ENCODE measurements at regions not wholly inside any gene's neighbourhood (a gene's known extent, or its start where the extent isn't known, plus 50 kb on each side); places are given as distances from the start of the nearest gene placed in this dataset.

- no peak for DNase-seq
These were observed 819.6 kb downstream of the TBC1D22A start for GRCh38 chr22:47582067-47582466.

DNA sequence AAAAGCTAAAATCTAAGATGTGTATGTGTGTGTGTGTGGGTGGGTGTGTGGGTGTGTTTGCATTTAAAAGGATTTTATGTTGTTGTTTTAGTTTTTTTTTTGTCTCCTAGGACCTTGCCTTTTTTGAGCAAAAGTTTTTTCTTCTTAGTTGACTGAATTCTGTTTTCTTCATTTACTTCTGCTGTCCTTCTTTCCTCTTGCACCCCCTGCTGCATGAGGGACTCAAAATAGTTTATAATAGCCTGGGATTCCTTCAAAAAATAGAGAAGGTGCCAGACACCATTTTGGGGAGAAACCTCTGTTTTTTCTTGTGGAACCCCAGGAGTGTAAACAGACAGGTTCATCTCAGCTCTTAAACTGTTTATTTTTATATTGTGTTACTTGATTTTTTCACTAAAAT is 817.7 kb downstream of the TBC1D22A start:
- no peak for DNase-seq

DNA sequence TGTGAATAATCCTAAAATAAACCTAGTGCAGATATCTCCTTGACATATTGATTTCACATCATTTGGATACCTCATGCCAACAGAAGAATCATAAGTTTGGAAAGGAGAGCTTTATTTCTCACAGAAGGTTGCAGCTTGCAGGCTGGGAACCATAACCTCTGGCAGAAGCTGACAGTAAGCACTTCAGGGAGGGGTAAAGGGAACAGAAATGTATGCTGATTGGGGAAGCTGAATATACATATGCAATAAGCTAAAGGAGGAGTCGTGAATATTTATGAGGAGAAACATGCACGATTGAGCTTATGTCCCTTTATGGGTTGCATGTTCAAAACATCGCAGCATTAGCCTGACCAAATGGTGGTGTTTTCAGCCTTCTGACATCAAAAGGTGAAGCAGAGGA is 814.5 kb downstream of the TBC1D22A start:
- DNase-seq, result no peak

- DNase-seq, result no peak
These were observed 812.8 kb downstream of the TBC1D22A start for GRCh38 chr22:47575291-47575690.

DNA sequence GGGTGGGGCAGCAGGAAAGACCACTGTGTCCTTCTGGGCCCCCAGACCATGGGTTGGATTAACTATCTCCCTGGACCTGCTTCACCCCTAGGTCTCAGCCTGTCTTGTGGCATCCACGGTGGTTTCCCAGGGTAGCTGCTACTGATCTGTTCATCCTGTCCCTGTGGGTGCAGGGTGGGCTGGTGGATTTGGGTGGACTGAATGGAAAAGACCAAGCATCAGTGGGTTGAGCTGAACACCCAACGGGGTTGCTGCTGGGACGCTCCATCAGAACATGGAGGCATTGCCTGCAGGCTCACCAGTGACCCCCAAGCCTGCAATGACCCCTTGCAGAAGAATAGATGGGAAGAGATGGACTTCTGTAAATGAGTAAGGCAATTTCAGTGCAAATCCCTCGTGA is 812.1 kb downstream of the TBC1D22A start:
- DNase-seq, result no peak

DNA sequence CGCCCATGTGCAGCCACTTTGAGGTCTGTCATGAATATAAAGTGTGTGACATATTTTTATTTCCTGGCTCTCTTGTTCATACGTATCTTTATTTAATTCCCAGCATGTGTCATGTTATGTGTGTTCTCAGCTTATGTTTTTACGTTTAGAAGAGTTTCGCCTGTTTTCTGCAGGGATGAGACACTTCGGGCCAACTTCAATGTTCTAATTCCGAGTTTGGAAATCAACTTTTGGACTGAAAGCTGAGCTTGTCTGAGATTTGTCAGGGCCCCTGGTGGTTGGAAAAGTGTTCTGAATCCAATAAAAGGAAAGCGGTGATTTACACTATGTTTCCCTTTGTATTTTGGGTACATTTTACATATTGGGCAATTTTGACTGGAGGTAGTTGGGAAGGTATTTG is 810.7 kb downstream of the TBC1D22A start:
- DNase-seq, result no peak

GRCh38 chr22:47572443-47572842 is 810.0 kb downstream of the TBC1D22A start:
- no peak for DNase-seq

GRCh38 chr22:47571616-47572015 is 809.2 kb downstream of the TBC1D22A start:
- DNase-seq, result no peak

- no peak for DNase-seq
These were observed 808.4 kb downstream of the TBC1D22A start for GRCh38 chr22:47570851-47571250.

- no peak for DNase-seq
These were observed 807.8 kb downstream of the TBC1D22A start for GRCh38 chr22:47570300-47570685.

DNA sequence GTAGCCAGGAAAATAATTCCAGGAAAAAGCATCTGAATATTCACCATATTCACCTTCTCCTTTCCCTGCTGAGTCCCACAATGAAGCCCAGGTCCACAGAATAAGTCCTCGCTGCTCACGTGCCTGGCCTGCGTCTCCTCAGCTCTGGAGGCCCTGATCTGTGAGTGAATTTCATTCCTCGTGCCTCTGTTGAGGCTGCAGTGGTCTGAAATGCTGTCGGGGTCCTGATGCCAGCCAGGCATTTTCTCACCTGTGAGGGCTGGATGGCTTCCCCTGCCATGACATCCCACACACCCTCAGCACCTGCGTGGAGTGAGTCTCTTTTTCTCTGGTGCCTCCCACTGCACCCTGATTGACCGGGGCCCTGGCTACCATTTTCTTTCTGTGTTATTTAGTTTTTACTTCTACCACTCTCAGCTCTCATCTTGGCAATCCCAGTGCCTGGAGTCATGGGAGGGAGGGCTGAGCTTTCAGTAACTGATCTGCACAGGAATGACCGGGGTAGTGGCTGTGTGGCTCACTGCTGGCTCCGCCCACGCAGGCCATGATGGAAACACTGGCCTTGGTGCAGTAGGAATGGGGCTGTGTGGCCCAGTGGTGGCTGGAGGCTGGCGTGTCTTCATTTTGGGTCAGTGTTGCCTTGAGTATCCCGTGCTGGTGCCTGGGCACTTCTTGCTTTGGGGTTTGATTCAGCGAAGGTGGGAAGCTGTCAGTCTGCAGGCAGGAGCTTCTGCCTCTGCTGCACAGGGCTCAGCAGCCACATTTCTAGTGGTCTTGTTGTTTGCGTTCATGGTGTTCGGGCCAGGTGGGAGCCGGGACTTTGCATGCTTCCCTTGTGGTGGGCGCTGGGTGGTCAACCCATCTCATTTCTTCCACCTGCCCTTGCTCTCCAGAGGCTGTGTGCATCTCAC is 807.2 kb downstream of the TBC1D22A start:
- DNase-seq, result no peak

DNA sequence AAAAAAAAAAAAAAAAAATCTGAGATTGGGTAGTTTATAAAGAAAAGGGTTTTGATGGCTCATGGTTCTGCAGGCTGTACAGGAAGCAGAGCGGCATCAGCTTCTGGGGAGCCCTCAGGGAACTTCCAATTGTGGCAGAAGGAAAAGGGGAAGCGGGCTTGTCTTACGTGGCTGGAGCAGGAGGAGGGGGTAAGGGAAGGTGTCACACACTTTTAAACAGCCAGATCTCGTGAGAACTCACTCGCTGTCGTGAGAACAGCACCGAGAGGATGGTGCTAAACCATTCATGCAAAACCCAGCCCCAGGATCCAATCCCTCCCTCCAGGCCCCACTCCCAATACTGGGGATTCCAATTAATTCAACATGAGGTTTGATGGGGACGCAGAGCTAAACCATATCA is 806.2 kb downstream of the TBC1D22A start:
- DNase-seq, result no peak

- no peak for DNase-seq
These were observed 805.0 kb downstream of the TBC1D22A start for GRCh38 chr22:47567126-47568090.

DNA sequence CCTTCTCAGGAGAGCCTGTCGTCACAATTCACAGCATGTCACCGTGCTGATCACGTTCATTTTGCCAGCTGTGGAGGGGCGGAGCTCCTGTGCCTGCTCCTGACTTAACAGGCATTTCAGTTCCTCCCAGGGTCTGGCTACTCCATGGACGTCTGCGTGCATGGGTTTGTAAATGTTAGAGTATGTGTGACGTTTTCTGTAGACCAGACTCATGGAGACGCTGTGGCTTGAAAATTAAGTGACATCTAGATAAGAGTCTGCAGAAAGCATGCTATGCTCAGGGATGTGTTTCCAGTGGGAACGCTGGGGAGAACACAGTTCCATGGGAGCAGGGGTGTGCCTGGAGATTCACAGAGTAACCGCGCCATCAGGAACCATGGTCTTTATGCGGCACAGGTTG is 804.0 kb downstream of the TBC1D22A start:
- DNase-seq, result no peak

GRCh38 chr22:47565607-47566006 is 803.2 kb downstream of the TBC1D22A start:
- DNase-seq, result no peak

DNA sequence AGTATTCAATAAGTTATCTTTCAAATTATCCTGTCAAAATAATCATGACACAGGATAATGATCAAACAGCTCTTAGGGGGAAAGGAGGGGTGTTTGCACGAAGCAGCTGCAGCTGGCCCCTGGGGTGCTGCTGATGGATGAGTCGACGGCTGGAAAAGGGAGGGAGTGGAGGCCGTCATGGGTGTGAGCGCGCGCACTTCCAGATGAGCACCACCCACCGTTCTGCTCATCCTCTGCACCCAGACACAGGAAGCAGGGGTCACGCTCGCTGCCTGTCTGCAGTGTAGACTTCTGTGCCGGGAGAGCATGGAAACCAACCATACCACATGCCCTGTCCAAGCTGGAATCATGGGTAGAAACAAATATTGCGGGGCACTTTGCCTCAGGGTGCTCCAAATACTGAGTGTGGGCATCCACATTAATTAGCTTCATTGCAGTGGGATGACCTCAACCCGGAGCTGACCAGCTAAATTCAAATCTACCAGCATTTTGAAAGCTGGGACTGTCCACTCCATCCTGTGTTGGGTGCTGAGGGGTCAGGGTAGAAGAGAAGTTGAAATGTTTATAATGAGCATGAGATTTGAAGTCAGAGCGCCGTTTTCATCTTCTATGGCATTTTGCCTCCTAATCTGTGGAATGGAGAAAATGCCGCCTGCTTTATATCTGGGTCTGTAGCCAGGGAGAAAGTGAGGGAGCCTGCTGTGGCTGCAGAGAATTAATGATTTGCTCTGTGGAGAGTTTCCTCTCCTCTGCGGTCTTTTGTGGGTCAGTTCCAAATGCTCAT is 802.4 kb downstream of the TBC1D22A start:
- DNase-seq, result no peak

DNA sequence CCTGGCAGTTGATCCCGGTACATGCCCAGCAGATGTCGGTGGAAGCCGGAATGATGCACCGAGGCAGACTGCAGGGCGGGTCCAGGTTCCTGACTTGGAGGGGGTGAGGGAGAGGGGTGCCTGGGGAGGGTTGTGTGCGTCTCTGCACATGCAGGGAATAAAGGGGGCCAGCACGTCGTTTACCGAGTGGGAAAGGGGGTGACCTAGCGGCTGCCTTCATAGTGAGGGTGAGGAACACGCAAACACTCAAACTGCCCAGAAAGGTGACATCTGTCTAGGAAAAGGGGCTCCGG is 801.7 kb downstream of the TBC1D22A start:
- no peak for DNase-seq

- no peak for DNase-seq
These were observed 801.1 kb downstream of the TBC1D22A start for GRCh38 chr22:47563406-47564157.

- DNase-seq, result no peak
These were observed 799.3 kb downstream of the TBC1D22A start for GRCh38 chr22:47561766-47562165.

- DNase-seq, result no peak
These were observed 798.7 kb downstream of the TBC1D22A start for GRCh38 chr22:47561115-47561675.

DNA sequence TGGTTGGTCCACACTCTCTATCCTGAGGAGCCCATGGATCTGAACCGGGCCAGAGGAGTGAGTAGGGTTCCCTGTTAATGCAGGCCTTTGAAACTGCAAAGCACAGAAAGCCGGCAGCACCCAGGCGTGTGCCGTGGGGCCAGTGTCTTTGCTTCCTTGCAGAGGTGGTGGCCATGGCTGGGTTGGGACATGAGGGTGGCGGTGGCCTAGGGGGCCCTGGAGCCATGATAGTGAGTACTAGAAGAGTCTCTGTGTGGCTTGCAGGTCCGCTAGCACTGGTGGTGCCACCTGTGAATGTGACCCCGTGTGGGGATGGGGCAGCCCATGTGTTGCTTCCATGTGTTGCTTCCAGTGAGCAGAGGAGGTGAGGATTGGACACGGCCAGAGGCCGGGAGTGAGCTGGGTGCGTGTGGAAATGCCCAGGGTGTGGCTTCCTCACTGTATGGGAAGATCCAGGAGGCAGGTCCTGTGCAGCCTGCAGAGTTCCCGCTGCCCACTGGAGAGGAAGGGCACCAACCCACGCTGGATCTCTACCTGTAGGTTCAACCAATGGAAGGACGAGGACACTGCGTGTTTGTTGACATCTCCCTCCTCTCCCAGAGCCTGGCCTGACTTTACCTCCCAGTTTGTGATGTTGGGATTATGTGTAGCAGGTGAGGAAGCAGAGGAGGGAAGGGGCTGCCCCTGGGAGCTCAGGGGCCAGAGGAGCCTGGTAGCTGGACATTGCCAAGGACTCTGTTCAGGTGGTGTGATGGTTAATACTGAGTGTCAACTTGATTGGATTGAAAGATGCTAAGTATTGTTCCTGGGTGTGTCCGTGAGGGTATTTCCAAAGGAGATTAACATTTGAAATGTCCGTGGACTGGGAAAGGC is 796.6 kb downstream of the TBC1D22A start:
- DNase-seq, result no peak
